ENCODE measurements at regions not wholly inside any gene's neighbourhood (a gene's known extent, or its start where the extent isn't known, plus 50 kb on each side); places are given as distances from the start of the nearest gene placed in this dataset.

GRCh38 chr7:101717628-101718357 lies 88.7 kb upstream of the MYL10 start:
- TF ChIP-seq CTCF (conservative IDR thresholded peaks at IDR 0.05) = no peak
- no peak for TF ChIP-seq ZFX (IDR thresholded peaks at IDR 0.05)
